ENCODE measurements at regions not wholly inside any gene's neighbourhood (a gene's known extent, or its start where the extent isn't known, plus 50 kb on each side); places are given as distances from the start of the nearest gene placed in this dataset.

DNA sequence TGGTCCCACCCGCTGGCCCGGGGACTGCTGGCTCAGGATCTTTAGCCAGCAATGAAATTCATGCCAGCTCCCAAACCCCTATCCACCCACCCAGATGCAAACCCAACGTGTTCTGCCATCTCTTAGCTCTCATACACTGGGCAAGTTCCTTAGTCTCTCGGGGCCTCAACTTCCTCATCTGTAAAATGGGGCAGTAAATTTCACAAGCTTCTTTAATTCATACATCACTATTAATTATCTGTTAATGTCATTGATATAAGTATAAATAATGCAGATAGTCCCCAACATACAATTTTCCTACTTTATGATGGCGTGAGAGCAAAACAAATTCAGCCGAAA lies 398.7 kb downstream of the SOX9 start:
- no peaks in the 10 kb centered on the region for H3K27me3 ChIP-seq (ENCODE audit: control insufficient read depth, insufficient read depth, low read length)
- ATAC-seq (ENCODE audit: low read depth in 2 of 2) (no peak), DNase-seq (no peak)
- Mint-ChIP-seq H3K27me3 (peaks cover 6% of the 10 kb centered on the region), H3K4me1 (no peaks in the 10 kb centered on the region), H3K4me3 (no peak overlapping the region), H3K9me3 (peaks cover 0 to 2% (median 0%) of the 10 kb centered on the region in 7 donors), H3K36me3 (no peaks in the 10 kb centered on the region), H3K27ac (no peak overlapping the region)
- no peak overlapping the region for H3K27ac ChIP-seq (ENCODE audit: insufficient read depth, low read length, poor library complexity, severe bottlenecking)
- no peaks in the 10 kb centered on the region for H3K4me1 ChIP-seq (ENCODE audit: control insufficient read depth, insufficient read depth, low read length, poor library complexity, severe bottlenecking)
- no peaks in the 10 kb centered on the region for H3K36me3 ChIP-seq (ENCODE audit: control insufficient read depth, insufficient read depth, low read length)
- no peak overlapping the region for H3K4me3 ChIP-seq (ENCODE audit: low read depth, low read length)
- no peaks in the 10 kb centered on the region for H3K9me3 ChIP-seq (ENCODE audit: control insufficient read depth in 2 of 2, low read length in 2 of 2)

- H3K4me1 ChIP-seq (ENCODE audit: control insufficient read depth, insufficient read depth, low read length, poor library complexity, severe bottlenecking), result no peaks in the 10 kb centered on the region
- no peaks in the 10 kb centered on the region for H3K36me3 ChIP-seq (ENCODE audit: control insufficient read depth, insufficient read depth, low read length)
- Mint-ChIP-seq H3K4me1 (no peaks in the 10 kb centered on the region), H3K4me3 (no peak overlapping the region), H3K27me3 (peaks cover 4% of the 10 kb centered on the region), H3K9me3 (peaks cover 0 to 2% (median 0%) of the 10 kb centered on the region in 7 donors), H3K27ac (no peak overlapping the region), H3K36me3 (no peaks in the 10 kb centered on the region)
- ATAC-seq (ENCODE audit: low read depth in 2 of 2) (no peak), DNase-seq (no peak)
- no peak overlapping the region for H3K27ac ChIP-seq (ENCODE audit: insufficient read depth, low read length, poor library complexity, severe bottlenecking)
- H3K4me3 ChIP-seq (ENCODE audit: low read depth, low read length), result no peak overlapping the region
- no peaks in the 10 kb centered on the region for H3K9me3 ChIP-seq (ENCODE audit: control insufficient read depth in 2 of 2, low read length in 2 of 2)
- H3K27me3 ChIP-seq (ENCODE audit: control insufficient read depth, insufficient read depth, low read length), result no peaks in the 10 kb centered on the region
Observed at GRCh38 chr17:72520665-72521303, 400.0 kb downstream of the SOX9 start.

GRCh38 chr17:72523491-72523890 lies 402.7 kb downstream of the SOX9 start:
- Mint-ChIP-seq H3K36me3 (no peaks in the 10 kb centered on the region), H3K27me3 (peaks cover 4% of the 10 kb centered on the region), H3K9me3 (peaks cover 0 to 2% (median 0%) of the 10 kb centered on the region in 7 donors), H3K4me1 (no peaks in the 10 kb centered on the region), H3K27ac (no peak overlapping the region), H3K4me3 (no peak overlapping the region)
- no peak for ATAC-seq (ENCODE audit: low read depth in 2 of 2)
- H3K36me3 ChIP-seq (ENCODE audit: control insufficient read depth, insufficient read depth, low read length), result no peaks in the 10 kb centered on the region
- DNase-seq, result no peak
- H3K4me1 ChIP-seq (ENCODE audit: control insufficient read depth, insufficient read depth, low read length, poor library complexity, severe bottlenecking), result no peaks in the 10 kb centered on the region
- no peak overlapping the region for H3K27ac ChIP-seq (ENCODE audit: insufficient read depth, low read length, poor library complexity, severe bottlenecking)
- H3K27me3 ChIP-seq (ENCODE audit: control insufficient read depth, insufficient read depth, low read length), result no peaks in the 10 kb centered on the region
- H3K4me3 ChIP-seq (ENCODE audit: low read depth, low read length), result no peak overlapping the region
- H3K9me3 ChIP-seq (ENCODE audit: control insufficient read depth in 2 of 2, low read length in 2 of 2), result no peaks in the 10 kb centered on the region

DNA sequence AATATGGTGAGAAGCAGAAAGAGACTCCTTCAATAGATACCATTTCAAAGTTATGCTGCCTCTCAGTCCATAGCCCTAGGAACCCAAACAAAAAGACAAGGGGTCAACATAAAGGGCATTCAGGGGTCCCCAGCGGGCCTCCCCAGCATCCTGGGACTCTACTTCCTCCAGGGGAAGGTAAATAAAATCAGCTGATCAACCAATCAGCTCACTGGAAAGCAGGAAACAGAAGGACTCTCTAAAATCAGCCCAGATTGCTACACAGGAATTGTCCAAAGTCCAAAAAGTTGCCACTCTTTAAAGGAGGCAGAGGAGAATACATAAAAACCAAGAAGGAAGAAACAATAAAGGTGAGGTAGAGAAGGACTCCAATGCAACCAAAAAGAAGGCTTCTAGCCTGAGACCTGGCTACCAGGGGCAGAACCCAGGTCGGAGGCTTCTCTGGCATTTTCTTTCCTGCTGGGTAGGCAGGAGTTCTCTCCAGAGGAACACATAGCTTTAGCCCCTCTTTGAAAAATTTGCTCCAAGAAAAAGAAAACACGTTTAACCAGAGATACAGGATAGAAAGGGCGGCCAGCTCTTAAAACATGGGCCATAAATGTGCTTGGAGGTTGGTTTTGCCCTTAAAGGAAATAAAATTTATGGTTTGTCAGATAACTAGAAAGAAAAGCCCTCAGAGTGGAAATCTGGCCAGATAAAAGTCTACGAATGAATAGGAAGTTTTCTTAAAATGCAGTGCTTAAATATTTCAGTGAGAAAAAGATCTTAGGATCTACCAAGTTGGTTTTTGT lies 404.6 kb downstream of the SOX9 start:
- Histone ChIP-seq H3K4me1 (ENCODE audit: control insufficient read depth, insufficient read depth, low read length, poor library complexity, severe bottlenecking) (no peaks in the 10 kb centered on the region), H3K9me3 (ENCODE audit: control insufficient read depth in 2 of 2, low read length in 2 of 2) (no peaks in the 10 kb centered on the region), H3K27ac (ENCODE audit: insufficient read depth, low read length, poor library complexity, severe bottlenecking) (no peak overlapping the region), H3K36me3 (ENCODE audit: control insufficient read depth, insufficient read depth, low read length) (no peaks in the 10 kb centered on the region), H3K4me3 (ENCODE audit: low read depth, low read length) (no peak overlapping the region), H3K27me3 (ENCODE audit: control insufficient read depth, insufficient read depth, low read length) (no peaks in the 10 kb centered on the region)
- ATAC-seq (ENCODE audit: low read depth in 2 of 2) (no peak), DNase-seq (no peak)
- Mint-ChIP-seq H3K27me3 (peaks cover 7% of the 10 kb centered on the region), H3K27ac (no peak overlapping the region), H3K4me3 (no peak overlapping the region), H3K36me3 (no peaks in the 10 kb centered on the region), H3K9me3 (peaks cover 0 to 2% (median 0%) of the 10 kb centered on the region in 7 donors), H3K4me1 (no peaks in the 10 kb centered on the region)

DNA sequence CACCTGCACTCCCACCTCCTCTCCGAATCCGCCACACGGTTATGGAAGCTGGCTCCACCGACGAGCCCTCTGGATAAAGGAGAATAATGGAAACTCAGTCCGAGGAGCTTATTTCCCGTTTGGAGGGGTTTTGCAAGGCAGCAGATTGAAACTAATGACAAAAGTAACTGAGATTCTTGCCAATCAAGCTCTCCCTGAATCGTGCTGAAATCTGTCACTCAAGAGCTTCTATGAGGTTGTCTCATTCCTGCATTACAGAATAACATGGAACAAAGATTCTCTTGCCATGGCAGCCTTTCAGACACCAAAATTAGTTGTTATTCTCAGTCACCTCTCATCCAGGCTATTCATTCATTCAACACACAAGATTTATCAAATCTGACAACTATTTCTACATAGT lies 405.9 kb downstream of the SOX9 start:
- H3K9me3 Mint-ChIP-seq, result peaks cover 0 to 1% (median 0%) of the 10 kb centered on the region in 7 donors
- H3K36me3 Mint-ChIP-seq, result no peaks in the 10 kb centered on the region
- no peak overlapping the region for H3K27ac Mint-ChIP-seq
- Histone ChIP-seq H3K36me3 (ENCODE audit: control insufficient read depth, insufficient read depth, low read length) (no peaks in the 10 kb centered on the region), H3K27me3 (ENCODE audit: control insufficient read depth, insufficient read depth, low read length) (no peaks in the 10 kb centered on the region), H3K4me1 (ENCODE audit: control insufficient read depth, insufficient read depth, low read length, poor library complexity, severe bottlenecking) (no peaks in the 10 kb centered on the region), H3K4me3 (ENCODE audit: low read depth, low read length) (no peak overlapping the region), H3K27ac (ENCODE audit: insufficient read depth, low read length, poor library complexity, severe bottlenecking) (no peak overlapping the region), H3K9me3 (ENCODE audit: control insufficient read depth in 2 of 2, low read length in 2 of 2) (no peaks in the 10 kb centered on the region)
- peaks cover 4% of the 10 kb centered on the region for H3K27me3 Mint-ChIP-seq
- DNase-seq (no peak), ATAC-seq (ENCODE audit: low read depth in 2 of 2) (no peak)
- H3K4me3 Mint-ChIP-seq, result no peak overlapping the region
- no peaks in the 10 kb centered on the region for H3K4me1 Mint-ChIP-seq

DNA sequence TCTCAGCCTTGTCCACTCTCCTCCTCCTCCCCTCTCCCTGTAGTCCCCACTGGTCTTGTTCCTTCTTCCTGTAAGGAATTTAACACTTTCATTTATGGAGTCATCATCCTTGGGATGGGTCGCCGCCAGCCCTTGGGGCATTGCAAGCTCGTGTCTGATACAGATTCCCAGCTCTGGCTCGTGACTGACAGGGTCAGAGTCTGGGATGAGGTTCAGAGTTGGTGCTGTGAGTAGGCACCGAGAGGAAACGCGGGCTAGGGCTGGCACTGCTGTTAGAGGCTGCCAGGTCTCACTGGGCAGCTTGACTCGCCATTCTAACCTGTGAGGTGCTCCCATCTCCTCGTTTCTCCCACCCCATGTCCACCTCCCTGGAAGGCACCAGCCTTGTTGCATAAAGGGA lies 407.0 kb downstream of the SOX9 start:
- H3K9me3 ChIP-seq (ENCODE audit: control insufficient read depth in 2 of 2, low read length in 2 of 2), result no peaks in the 10 kb centered on the region
- ATAC-seq (ENCODE audit: low read depth in 2 of 2) (no peak), DNase-seq (no peak)
- H3K4me1 ChIP-seq (ENCODE audit: control insufficient read depth, insufficient read depth, low read length, poor library complexity, severe bottlenecking), result no peaks in the 10 kb centered on the region
- no peaks in the 10 kb centered on the region for H3K27me3 ChIP-seq (ENCODE audit: control insufficient read depth, insufficient read depth, low read length)
- Mint-ChIP-seq H3K27me3 (peaks cover 4% of the 10 kb centered on the region), H3K9me3 (peaks cover 0 to 1% (median 0%) of the 10 kb centered on the region in 7 donors), H3K4me3 (no peak overlapping the region), H3K27ac (peak overlapping the region in 1 of 3 donors; percentile 23), H3K36me3 (no peaks in the 10 kb centered on the region), H3K4me1 (no peaks in the 10 kb centered on the region)
- H3K4me3 ChIP-seq (ENCODE audit: low read depth, low read length), result no peak overlapping the region
- no peaks in the 10 kb centered on the region for H3K36me3 ChIP-seq (ENCODE audit: control insufficient read depth, insufficient read depth, low read length)
- H3K27ac ChIP-seq (ENCODE audit: insufficient read depth, low read length, poor library complexity, severe bottlenecking), result no peak overlapping the region

DNA sequence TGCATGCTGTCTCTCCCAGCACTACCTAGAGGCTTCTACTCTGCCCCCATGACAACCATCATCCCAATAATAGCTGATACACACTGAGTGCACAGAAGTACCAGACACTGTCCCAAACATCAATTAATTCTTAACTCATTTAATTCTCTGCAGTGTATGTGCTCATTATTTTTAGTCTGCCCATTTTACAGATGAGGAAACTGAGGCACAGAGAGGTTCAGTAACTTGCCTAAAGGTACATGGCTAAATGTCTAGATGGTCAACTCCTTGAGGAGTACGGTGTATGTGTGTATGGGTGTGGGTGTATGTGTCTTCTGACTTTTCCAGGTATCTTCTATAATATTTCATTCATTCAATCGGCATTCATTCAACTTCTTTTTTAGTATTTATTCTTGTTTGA lies 407.9 kb downstream of the SOX9 start:
- DNase-seq, result no peak
- no peak overlapping the region for H3K4me3 Mint-ChIP-seq
- Histone ChIP-seq H3K27me3 (ENCODE audit: control insufficient read depth, insufficient read depth, low read length) (no peaks in the 10 kb centered on the region), H3K27ac (ENCODE audit: insufficient read depth, low read length, poor library complexity, severe bottlenecking) (no peak overlapping the region), H3K4me3 (ENCODE audit: low read depth, low read length) (no peak overlapping the region), H3K4me1 (ENCODE audit: control insufficient read depth, insufficient read depth, low read length, poor library complexity, severe bottlenecking) (no peaks in the 10 kb centered on the region), H3K36me3 (ENCODE audit: control insufficient read depth, insufficient read depth, low read length) (no peaks in the 10 kb centered on the region), H3K9me3 (ENCODE audit: control insufficient read depth in 2 of 2, low read length in 2 of 2) (no peaks in the 10 kb centered on the region)
- no peak for ATAC-seq (ENCODE audit: low read depth in 2 of 2)
- no peaks in the 10 kb centered on the region for H3K4me1 Mint-ChIP-seq
- peaks cover 4% of the 10 kb centered on the region for H3K27me3 Mint-ChIP-seq
- H3K9me3 Mint-ChIP-seq, result peaks cover 0 to 1% (median 0%) of the 10 kb centered on the region in 7 donors
- H3K36me3 Mint-ChIP-seq, result no peaks in the 10 kb centered on the region
- no peak overlapping the region for H3K27ac Mint-ChIP-seq

DNA sequence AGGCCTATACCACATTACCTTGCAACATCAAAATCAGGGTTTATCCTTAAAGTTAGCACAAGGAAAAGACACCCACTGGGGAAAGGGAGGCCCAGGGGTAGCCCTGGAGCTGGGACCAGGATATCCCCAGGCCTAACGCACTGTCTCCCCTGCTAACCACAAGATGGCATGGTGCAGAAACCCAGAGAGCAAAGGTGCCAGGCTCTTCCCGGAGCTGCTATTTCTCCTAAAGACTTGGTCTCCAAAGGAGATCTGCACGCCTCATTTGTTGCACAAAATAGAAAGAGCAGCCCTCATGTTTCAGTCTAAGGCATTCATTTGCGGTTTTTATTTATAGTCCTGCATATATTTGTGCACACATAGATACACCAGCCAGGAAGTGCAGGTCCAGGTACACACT lies 408.6 kb downstream of the SOX9 start:
- Mint-ChIP-seq H3K4me3 (no peak overlapping the region), H3K27ac (no peak overlapping the region), H3K36me3 (no peaks in the 10 kb centered on the region), H3K27me3 (peaks cover 4% of the 10 kb centered on the region), H3K4me1 (no peaks in the 10 kb centered on the region), H3K9me3 (peaks cover 0 to under 1% (median 0%) of the 10 kb centered on the region in 7 donors)
- Histone ChIP-seq H3K36me3 (ENCODE audit: control insufficient read depth, insufficient read depth, low read length) (no peaks in the 10 kb centered on the region), H3K4me3 (ENCODE audit: low read depth, low read length) (no peak overlapping the region), H3K27me3 (ENCODE audit: control insufficient read depth, insufficient read depth, low read length) (no peaks in the 10 kb centered on the region), H3K4me1 (ENCODE audit: control insufficient read depth, insufficient read depth, low read length, poor library complexity, severe bottlenecking) (no peaks in the 10 kb centered on the region), H3K27ac (ENCODE audit: insufficient read depth, low read length, poor library complexity, severe bottlenecking) (no peak overlapping the region), H3K9me3 (ENCODE audit: control insufficient read depth in 2 of 2, low read length in 2 of 2) (no peaks in the 10 kb centered on the region)
- DNase-seq (no peak), ATAC-seq (ENCODE audit: low read depth in 2 of 2) (no peak)

Measured in CD4-positive, CD25-positive, alpha-beta regulatory T cell (primary cell).